ENCODE measurements at regions not wholly inside any gene's neighbourhood (a gene's known extent, or its start where the extent isn't known, plus 50 kb on each side); places are given as distances from the start of the nearest gene placed in this dataset.
"Not testable (repeated sequence)": the region's sequence is repeated elsewhere in the genome, so short reads cannot be mapped to it uniquely, and the experiment has no call there.

GRCh38 chr1:149713952-149714351, 68.5 kb upstream of the FCGR1A start:
- TF ChIP-seq MAX (IDR thresholded peaks at IDR 0.05; ENCODE audit: low read depth); ZBTB33 (IDR thresholded peaks at IDR 0.05; ENCODE audit: borderline replicate concordance, low read depth); RFX5 (IDR thresholded peaks at IDR 0.05; ENCODE audit: low read length); CTCF (IDR thresholded peaks at IDR 0.05); SIN3A (IDR thresholded peaks at IDR 0.05; ENCODE audit: borderline replicate concordance, low read depth, low read length); POLR2AphosphoS5 (IDR thresholded peaks at IDR 0.05; ENCODE audit: low read depth, low read length); EP300 (IDR thresholded peaks at IDR 0.05; ENCODE audit: borderline replicate concordance in 1 of 2, low read depth in 1 of 2, low read length in 1 of 2): not testable (repeated sequence)

Measured in SK-N-SH (cell line).